Endothelial cell (in vitro differentiated cells): ENCODE measurements at regions not wholly inside any gene's neighbourhood (a gene's known extent, or its start where the extent isn't known, plus 50 kb on each side); places are given as distances from the start of the nearest gene placed in this dataset.
A peak's percentile ranks its signal among the peaks of the same experiment; 100 is the strongest.
"Not testable (repeated sequence)": the region's sequence is repeated elsewhere in the genome, so short reads cannot be mapped to it uniquely, and the experiment has no call there.

Experiments
- DNase-seq: peaks from one replicate; pipeline ENCODE4 v3.0.0; 2021; ENCODE audit warnings: low spot score
- H3K27ac Mint-ChIP-seq: one replicate; pipeline ENCODE4 v1.8.0; 2021; ENCODE audit warnings: mixed read lengths, inconsistent platforms; ENCODE audit not compliant: unreplicated experiment
- H3K27me3 Mint-ChIP-seq: one replicate; pipeline ENCODE4 v1.8.0; 2021; ENCODE audit warnings: mild to moderate bottlenecking, moderate library complexity, mixed read lengths, inconsistent platforms; ENCODE audit not compliant: unreplicated experiment
- H3K36me3 Mint-ChIP-seq: one replicate; pipeline ENCODE4 v1.8.0; 2021; ENCODE audit warnings: mild to moderate bottlenecking, low read depth, mixed read lengths, inconsistent platforms; ENCODE audit not compliant: unreplicated experiment
- H3K4me1 Mint-ChIP-seq: one replicate; pipeline ENCODE4 v1.8.0; 2021; ENCODE audit warnings: mild to moderate bottlenecking, mixed read lengths, inconsistent platforms; ENCODE audit not compliant: unreplicated experiment
- H3K4me3 Mint-ChIP-seq: one replicate; pipeline ENCODE4 v1.8.0; 2021; ENCODE audit warnings: mild to moderate bottlenecking, mixed read lengths, inconsistent platforms; ENCODE audit not compliant: unreplicated experiment
- H3K9me3 Mint-ChIP-seq: one replicate; pipeline ENCODE4 v1.8.0; 2021; ENCODE audit warnings: mixed read lengths, inconsistent platforms; ENCODE audit not compliant: unreplicated experiment
- CTCF ChIP-seq: fragments of 200-600 bp; sonication (generic); IDR thresholded peaks from one replicate; pipeline ENCODE4 v1.5.0; 2021; ENCODE audit warnings: antibody characterized with exemption; ENCODE audit not compliant: unreplicated experiment

GRCh38 chr15:62676891-62677290 lies 365.7 kb upstream of the TPM1 start:
- TF ChIP-seq CTCF = no peak
- DNase-seq = no peak
- Mint-ChIP-seq H3K36me3 (peaks cover 12% of the 10 kb centered on the region), H3K27ac (no peak overlapping the region), H3K9me3 (no peaks in the 10 kb centered on the region), H3K27me3 (peaks cover 2% of the 10 kb centered on the region), H3K4me1 (no peaks in the 10 kb centered on the region), H3K4me3 (no peak overlapping the region)

GRCh38 chr15:62681939-62682896 lies 360.3 kb upstream of the TPM1 start:
- no peak for TF ChIP-seq CTCF
- no peak overlapping the region for H3K27ac Mint-ChIP-seq
- H3K9me3 Mint-ChIP-seq = no peaks in the 10 kb centered on the region
- no peak for DNase-seq
- H3K4me1 Mint-ChIP-seq = no peaks in the 10 kb centered on the region
- no peak overlapping the region for H3K4me3 Mint-ChIP-seq
- peaks cover 7% of the 10 kb centered on the region for H3K36me3 Mint-ChIP-seq
- H3K27me3 Mint-ChIP-seq = peaks cover 4% of the 10 kb centered on the region

GRCh38 chr15:62683192-62683591 lies 359.4 kb upstream of the TPM1 start:
- H3K36me3 Mint-ChIP-seq, H3K4me3 Mint-ChIP-seq, H3K4me1 Mint-ChIP-seq, H3K27ac Mint-ChIP-seq, H3K9me3 Mint-ChIP-seq, DNase-seq, H3K27me3 Mint-ChIP-seq: not testable (repeated sequence)

- TF ChIP-seq CTCF = no peak
- Mint-ChIP-seq H3K9me3 (no peaks in the 10 kb centered on the region), H3K4me3 (no peak overlapping the region), H3K27me3 (peaks cover 4% of the 10 kb centered on the region), H3K36me3 (peaks cover 7% of the 10 kb centered on the region), H3K4me1 (no peaks in the 10 kb centered on the region), H3K27ac (no peak overlapping the region)
- DNase-seq = no peak
These were observed 358.3 kb upstream of the TPM1 start for GRCh38 chr15:62684123-62684808.

GRCh38 chr15:62691008-62691407 lies 351.5 kb upstream of the TPM1 start:
- Mint-ChIP-seq H3K36me3 (peaks cover 10% of the 10 kb centered on the region), H3K4me3 (peak overlapping the region; percentile 26), H3K27ac (no peak overlapping the region), H3K9me3 (no peaks in the 10 kb centered on the region), H3K27me3 (peaks cover 3% of the 10 kb centered on the region), H3K4me1 (peaks cover 6% of the 10 kb centered on the region)
- no peak for TF ChIP-seq CTCF
- no peak for DNase-seq
